Cardiac muscle cell (in vitro differentiated cells and primary cell): ENCODE measurements at regions not wholly inside any gene's neighbourhood (a gene's known extent, or its start where the extent isn't known, plus 50 kb on each side); places are given as distances from the start of the nearest gene placed in this dataset.

ENCODE experiments used
- DNase-seq, 2 donors: peaks; one replicate each; pipeline versions ENCODE4 v3.0.0 to v3.0.0-alpha.2; 2010 to 2017; ENCODE audit warnings: low read depth in 1 of 2, low spot score in 1 of 2
- H3K27ac ChIP-seq: fragments of 200-600 bp; sonication (generic); 2 replicates; pipeline ENCODE4 v1.5.1; 2016
- H3K27me3 ChIP-seq: fragments of 200-600 bp; sonication (generic); 2 replicates; pipeline ENCODE4 v1.6.0; 2016; ENCODE audit warnings: control low read depth
- H3K36me3 ChIP-seq: fragments of 200-600 bp; sonication (generic); 2 replicates; pipeline ENCODE4 v1.5.1; 2016; ENCODE audit warnings: control low read depth
- H3K4me1 ChIP-seq: fragments of 200-600 bp; sonication (generic); 2 replicates; pipeline ENCODE4 v1.8.1; 2017; ENCODE audit warnings: low read depth, mild to moderate bottlenecking, mixed run types
- H3K4me3 ChIP-seq: fragments of 200-600 bp; sonication (generic); 2 replicates; pipeline ENCODE4 v1.5.1; 2016; ENCODE audit warnings: mild to moderate bottlenecking
- H3K9me3 ChIP-seq: fragments of 200-600 bp; sonication (generic); 2 replicates; pipeline ENCODE4 v1.5.1; 2017; ENCODE audit warnings: low read depth, mild to moderate bottlenecking, control low read depth
- TF ChIP-seq, protein P1 (sequence below): IDR thresholded peaks from 2 replicates; pipeline ENCODE4 v1.5.1; 2012; ENCODE audit warnings: low read depth, mild to moderate bottlenecking, low read length

DNA sequence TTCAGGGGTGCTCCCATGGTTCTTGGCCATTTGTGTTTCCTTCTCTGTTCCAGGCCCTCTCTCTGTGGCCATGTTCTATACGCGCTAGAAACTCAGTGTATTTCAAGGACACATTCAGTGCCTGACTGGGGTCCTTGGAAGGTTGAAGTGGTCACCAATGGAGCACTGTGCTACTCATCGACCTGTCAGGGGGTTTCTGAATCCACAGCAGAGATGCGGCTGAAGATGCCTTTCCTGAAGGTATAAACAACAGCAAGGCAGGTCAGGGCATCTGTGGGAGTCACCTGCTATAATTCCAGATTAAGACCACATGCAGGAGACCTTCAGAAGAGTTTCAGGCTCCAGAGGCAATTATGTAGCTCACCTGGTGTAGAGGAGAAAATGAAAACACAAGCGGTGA is 86.8 kb upstream of the MGMT start:
- Histone ChIP-seq H3K4me3 (no peak overlapping the region), H3K4me1 (no peaks in the 10 kb centered on the region), H3K9me3 (no peaks in the 10 kb centered on the region), H3K27ac (no peak overlapping the region), H3K36me3 (no peaks in the 10 kb centered on the region), H3K27me3 (no peaks in the 10 kb centered on the region)
- DNase-seq = no peak
- TF ChIP-seq, protein P1, sequence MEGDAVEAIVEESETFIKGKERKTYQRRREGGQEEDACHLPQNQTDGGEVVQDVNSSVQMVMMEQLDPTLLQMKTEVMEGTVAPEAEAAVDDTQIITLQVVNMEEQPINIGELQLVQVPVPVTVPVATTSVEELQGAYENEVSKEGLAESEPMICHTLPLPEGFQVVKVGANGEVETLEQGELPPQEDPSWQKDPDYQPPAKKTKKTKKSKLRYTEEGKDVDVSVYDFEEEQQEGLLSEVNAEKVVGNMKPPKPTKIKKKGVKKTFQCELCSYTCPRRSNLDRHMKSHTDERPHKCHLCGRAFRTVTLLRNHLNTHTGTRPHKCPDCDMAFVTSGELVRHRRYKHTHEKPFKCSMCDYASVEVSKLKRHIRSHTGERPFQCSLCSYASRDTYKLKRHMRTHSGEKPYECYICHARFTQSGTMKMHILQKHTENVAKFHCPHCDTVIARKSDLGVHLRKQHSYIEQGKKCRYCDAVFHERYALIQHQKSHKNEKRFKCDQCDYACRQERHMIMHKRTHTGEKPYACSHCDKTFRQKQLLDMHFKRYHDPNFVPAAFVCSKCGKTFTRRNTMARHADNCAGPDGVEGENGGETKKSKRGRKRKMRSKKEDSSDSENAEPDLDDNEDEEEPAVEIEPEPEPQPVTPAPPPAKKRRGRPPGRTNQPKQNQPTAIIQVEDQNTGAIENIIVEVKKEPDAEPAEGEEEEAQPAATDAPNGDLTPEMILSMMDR = no peak

DNA sequence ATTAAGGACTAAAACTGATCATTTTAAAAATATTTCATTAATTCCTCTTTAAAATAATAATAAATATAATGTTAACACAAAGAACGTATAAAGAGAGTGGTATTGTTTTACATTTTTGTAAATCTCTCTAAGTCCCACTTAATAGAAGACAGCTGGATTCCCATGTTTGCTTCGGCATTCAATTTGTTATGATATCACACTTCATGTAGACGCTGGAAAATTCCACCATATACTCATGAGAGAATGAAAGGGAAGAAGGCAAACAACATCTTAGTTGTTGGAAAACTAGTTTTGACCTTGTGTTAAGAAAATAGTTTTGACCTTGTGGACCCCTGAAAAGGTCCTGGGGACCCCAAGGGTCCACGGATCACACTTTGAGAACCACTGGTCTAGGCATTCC is 85.3 kb upstream of the MGMT start:
- Histone ChIP-seq H3K4me1 (no peaks in the 10 kb centered on the region), H3K9me3 (no peaks in the 10 kb centered on the region), H3K27me3 (no peaks in the 10 kb centered on the region), H3K36me3 (no peaks in the 10 kb centered on the region), H3K4me3 (no peak overlapping the region), H3K27ac (no peak overlapping the region)
- no peak for DNase-seq
- TF ChIP-seq, protein P1 = no peak

DNA sequence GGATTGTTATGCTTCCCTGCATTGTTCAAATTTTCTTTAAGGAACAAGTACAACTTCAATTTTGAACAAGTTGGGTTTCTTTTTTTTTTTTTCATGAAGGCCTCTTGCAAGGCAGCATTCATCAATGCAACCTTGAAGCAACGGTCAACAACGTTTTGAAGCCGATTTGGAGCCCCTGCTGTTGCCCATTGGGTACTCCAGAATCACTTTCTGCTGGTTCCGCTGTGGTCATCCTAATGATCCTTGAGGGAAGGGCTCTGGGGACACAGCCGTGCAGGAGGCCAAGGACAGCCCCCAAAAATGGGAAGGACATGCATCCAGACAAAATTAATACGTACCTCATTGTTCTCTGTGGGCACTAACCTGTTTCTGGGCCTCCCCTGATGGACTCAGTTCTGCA is 84.6 kb upstream of the MGMT start:
- no peaks in the 10 kb centered on the region for H3K27me3 ChIP-seq
- DNase-seq = no peak
- no peak overlapping the region for H3K4me3 ChIP-seq
- TF ChIP-seq, protein P1 = no peak
- H3K9me3 ChIP-seq = no peaks in the 10 kb centered on the region
- H3K36me3 ChIP-seq = no peaks in the 10 kb centered on the region
- no peak overlapping the region for H3K27ac ChIP-seq
- H3K4me1 ChIP-seq = no peaks in the 10 kb centered on the region

DNA sequence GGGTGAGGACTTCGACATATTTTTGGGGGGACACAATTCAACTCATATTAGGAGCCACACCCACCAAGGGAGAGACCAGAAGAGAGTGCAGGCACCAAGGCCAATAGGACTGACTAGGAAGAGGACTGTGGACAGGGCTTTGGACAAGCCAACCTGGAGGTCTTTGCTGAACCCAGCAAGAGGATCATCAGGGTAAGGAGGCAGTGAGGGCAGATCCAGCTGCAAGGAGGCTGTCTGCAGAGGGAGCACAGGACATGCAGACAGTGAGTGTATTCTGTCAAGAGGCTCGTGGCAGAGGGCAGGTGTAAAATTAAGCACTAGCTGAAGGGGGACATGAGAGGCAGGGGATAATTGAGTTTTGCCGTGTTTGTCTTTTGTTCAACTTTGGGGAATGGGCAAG is 83.4 kb upstream of the MGMT start:
- no peak for DNase-seq
- H3K27me3 ChIP-seq = no peaks in the 10 kb centered on the region
- H3K4me3 ChIP-seq = no peak overlapping the region
- no peaks in the 10 kb centered on the region for H3K36me3 ChIP-seq
- no peak overlapping the region for H3K27ac ChIP-seq
- no peaks in the 10 kb centered on the region for H3K4me1 ChIP-seq
- TF ChIP-seq, protein P1 = no peak
- H3K9me3 ChIP-seq = no peaks in the 10 kb centered on the region

DNA sequence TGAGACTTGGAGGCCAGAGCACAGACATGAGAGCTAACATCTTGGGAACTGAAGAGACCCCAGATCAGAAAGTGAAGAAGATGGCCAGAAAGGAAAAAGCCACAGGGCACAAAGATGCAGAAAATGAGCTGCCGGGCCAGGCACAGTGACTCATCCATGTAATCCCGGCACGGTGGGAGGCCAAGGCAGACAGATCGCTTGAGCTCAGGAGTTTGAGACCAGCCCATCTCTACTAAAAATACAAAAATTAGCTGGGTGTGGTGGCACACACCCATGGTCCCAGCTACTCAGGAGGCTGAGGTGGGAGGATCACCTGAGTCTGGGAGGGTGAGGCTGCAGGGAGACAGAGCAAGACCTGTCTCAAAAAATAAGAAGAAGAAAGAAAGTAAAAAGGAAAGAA is 81.4 kb upstream of the MGMT start:
- no peaks in the 10 kb centered on the region for H3K4me1 ChIP-seq
- H3K36me3 ChIP-seq = no peaks in the 10 kb centered on the region
- H3K4me3 ChIP-seq = no peak overlapping the region
- H3K27me3 ChIP-seq = no peaks in the 10 kb centered on the region
- DNase-seq = no peak
- H3K9me3 ChIP-seq = no peaks in the 10 kb centered on the region
- no peak overlapping the region for H3K27ac ChIP-seq
- TF ChIP-seq, protein P1 = no peak
